Activated naive CD8-positive, alpha-beta T cell treated with anti-CD3 and anti-CD28 coated beads, Interleukin-2, amount 10 ng/mL, durations not matched to agents 7 days and 5 days (primary cell): ENCODE measurements at regions not wholly inside any gene's neighbourhood (a gene's known extent, or its start where the extent isn't known, plus 50 kb on each side); places are given as distances from the start of the nearest gene placed in this dataset.
"Not testable (repeated sequence)": the region's sequence is repeated elsewhere in the genome, so short reads cannot be mapped to it uniquely, and the experiment has no call there.

ENCODE experiments used
- ATAC-seq: fragments of 150-1000 bp; cut with Tn5 transposase; one replicate; pipeline ENCODE4 v1.10.0; 2021; ENCODE audit warnings: low read depth, moderate library complexity
- POLR2A ChIA-PET: fragments of 350-600 bp; sonication (Branson Sonifier 250); formaldehyde crosslinking; loops from one replicate; lab custom pipeline; 2021; ENCODE audit warnings: antibody characterized with exemption; lab: Charles Lee
- DNase-seq: peaks from one replicate; pipeline ENCODE4 v3.0.0; 2021
- H3K27ac Mint-ChIP-seq: one replicate; pipeline ENCODE4 v1.8.0; 2022; ENCODE audit warnings: mild to moderate bottlenecking, mixed read lengths
- H3K27me3 Mint-ChIP-seq: one replicate; pipeline ENCODE4 v1.8.0; 2022; ENCODE audit warnings: mild to moderate bottlenecking, moderate library complexity, mixed read lengths
- H3K36me3 Mint-ChIP-seq: one replicate; pipeline ENCODE4 v1.8.0; 2021; ENCODE audit warnings: mild to moderate bottlenecking, mixed read lengths
- H3K4me1 Mint-ChIP-seq: one replicate; pipeline ENCODE4 v1.8.0; 2021; ENCODE audit warnings: mixed read lengths
- H3K4me3 Mint-ChIP-seq: one replicate; pipeline ENCODE4 v1.8.0; 2022; ENCODE audit warnings: mild to moderate bottlenecking, moderate library complexity, mixed read lengths
- H3K9me3 Mint-ChIP-seq: one replicate; pipeline ENCODE4 v1.8.0; 2021; ENCODE audit warnings: mixed read lengths

DNA sequence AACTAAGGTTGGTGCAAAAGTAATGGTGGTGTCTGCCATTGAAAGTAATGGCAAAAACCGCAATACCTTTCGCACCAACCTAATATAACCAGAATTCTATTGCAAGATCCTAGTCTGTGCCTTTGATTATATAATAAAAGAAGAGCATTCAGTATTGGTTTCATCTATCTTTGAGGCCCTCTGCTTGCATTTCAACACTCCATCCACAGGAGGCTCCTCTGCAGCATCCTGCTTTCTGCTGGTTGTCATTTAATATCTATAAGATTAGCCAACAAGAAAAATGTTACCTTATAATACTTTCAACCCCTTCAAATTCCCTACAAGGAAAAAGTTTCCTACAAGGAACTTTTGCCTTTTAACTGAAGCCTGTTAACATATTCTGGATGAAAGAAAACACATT, 139.2 kb downstream of the CDCA7 start:
- no peak for DNase-seq
- H3K9me3 Mint-ChIP-seq = no peaks in the 10 kb centered on the region
- no peak overlapping the region for H3K27ac Mint-ChIP-seq
- no peaks in the 10 kb centered on the region for H3K4me1 Mint-ChIP-seq
- H3K27me3 Mint-ChIP-seq = peaks cover 2% of the 10 kb centered on the region
- no peak for ATAC-seq
- H3K4me3 Mint-ChIP-seq = no peak overlapping the region
- no peaks in the 10 kb centered on the region for H3K36me3 Mint-ChIP-seq
- POLR2A ChIA-PET = no interaction called here

GRCh38 chr2:173496746-173497145, 142.1 kb downstream of the CDCA7 start:
- no peaks in the 10 kb centered on the region for H3K27me3 Mint-ChIP-seq
- no peaks in the 10 kb centered on the region for H3K36me3 Mint-ChIP-seq
- H3K27ac Mint-ChIP-seq = no peak overlapping the region
- no peaks in the 10 kb centered on the region for H3K4me1 Mint-ChIP-seq
- POLR2A ChIA-PET = no interaction called here
- H3K9me3 Mint-ChIP-seq = peaks cover 8% of the 10 kb centered on the region
- no peak for ATAC-seq
- no peak overlapping the region for H3K4me3 Mint-ChIP-seq
- DNase-seq = no peak

DNA sequence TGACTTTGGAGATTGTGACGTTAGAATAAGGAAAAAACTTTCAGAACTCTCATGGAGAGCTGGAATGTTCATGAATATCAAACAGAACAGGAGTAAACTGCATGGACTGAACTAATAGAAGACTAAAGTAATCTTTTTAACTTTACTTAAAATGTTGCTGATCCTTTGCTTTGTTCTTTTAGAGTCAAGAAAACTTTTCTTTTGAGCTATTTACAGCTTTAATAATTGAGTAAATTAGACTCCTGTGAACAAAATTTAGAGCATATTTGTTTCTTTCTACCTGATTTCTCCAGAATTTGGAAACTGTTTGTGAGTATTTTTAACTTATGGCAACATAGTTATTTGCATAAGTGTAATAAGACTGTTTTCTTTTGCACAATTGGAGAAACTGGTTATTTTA, 146.3 kb downstream of the CDCA7 start:
- H3K27ac Mint-ChIP-seq = no peak overlapping the region
- ATAC-seq = no peak
- H3K4me1 Mint-ChIP-seq = no peaks in the 10 kb centered on the region
- no peak overlapping the region for H3K4me3 Mint-ChIP-seq
- no peaks in the 10 kb centered on the region for H3K36me3 Mint-ChIP-seq
- no peaks in the 10 kb centered on the region for H3K27me3 Mint-ChIP-seq
- DNase-seq = no peak
- peaks cover 12% of the 10 kb centered on the region for H3K9me3 Mint-ChIP-seq
- POLR2A ChIA-PET = no interaction called here

DNA sequence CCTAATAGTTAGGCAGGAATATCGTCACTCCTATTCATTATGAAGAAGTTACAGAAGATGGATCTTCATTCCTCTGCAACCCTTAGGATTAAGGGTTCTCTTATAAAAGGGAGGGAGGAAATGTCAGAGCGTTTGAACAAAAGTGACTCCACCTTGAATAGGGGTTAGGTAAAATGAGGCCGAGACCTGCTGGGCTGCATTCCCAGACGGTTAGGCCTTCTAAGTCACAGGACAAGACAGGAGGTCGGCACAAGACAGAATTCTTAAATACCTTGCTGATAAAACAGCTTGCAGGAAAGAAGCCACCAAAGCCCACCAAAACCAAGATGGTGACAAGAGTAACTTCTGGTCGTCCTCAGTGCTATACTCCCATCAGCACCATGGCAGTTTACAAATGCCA, 147.6 kb downstream of the CDCA7 start:
- POLR2A ChIA-PET = no interaction called here
- H3K27ac Mint-ChIP-seq = no peak overlapping the region
- H3K36me3 Mint-ChIP-seq = no peaks in the 10 kb centered on the region
- H3K4me1 Mint-ChIP-seq = no peaks in the 10 kb centered on the region
- H3K9me3 Mint-ChIP-seq = peaks cover 12% of the 10 kb centered on the region
- no peak overlapping the region for H3K4me3 Mint-ChIP-seq
- ATAC-seq (no peak), DNase-seq (no peak)
- peaks cover 3% of the 10 kb centered on the region for H3K27me3 Mint-ChIP-seq

- ATAC-seq (no peak), DNase-seq (no peak)
- H3K27me3 Mint-ChIP-seq = peaks cover 16% of the 10 kb centered on the region
- H3K4me1 Mint-ChIP-seq = no peaks in the 10 kb centered on the region
- H3K4me3 Mint-ChIP-seq = no peak overlapping the region
- H3K9me3 Mint-ChIP-seq = no peaks in the 10 kb centered on the region
- POLR2A ChIA-PET = no interaction called here
- no peaks in the 10 kb centered on the region for H3K36me3 Mint-ChIP-seq
- no peak overlapping the region for H3K27ac Mint-ChIP-seq
Measured at GRCh38 chr2:173511357-173511756, 156.7 kb downstream of the CDCA7 start.

DNA sequence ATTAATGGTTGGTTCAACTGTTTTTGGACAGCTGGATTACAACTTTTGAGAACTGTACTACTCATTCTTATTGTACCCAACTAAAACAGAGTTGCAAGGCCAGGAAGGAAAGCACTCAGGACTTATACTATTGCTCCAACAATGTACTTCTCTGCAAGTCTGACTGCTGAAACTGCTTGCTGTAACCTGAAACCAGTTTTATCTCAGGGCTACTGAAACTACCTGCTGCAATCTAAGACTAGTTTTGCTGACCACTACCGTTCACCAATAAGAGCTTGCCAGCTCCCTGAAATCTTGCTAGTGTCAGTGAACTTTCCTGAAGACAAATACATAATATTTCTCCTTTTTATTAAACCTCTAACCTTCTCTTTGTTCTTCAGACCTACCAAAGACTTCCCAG, 157.3 kb downstream of the CDCA7 start:
- ATAC-seq (no peak), DNase-seq (no peak)
- Mint-ChIP-seq H3K27me3 (peaks cover 14% of the 10 kb centered on the region), H3K9me3 (no peaks in the 10 kb centered on the region), H3K4me1 (no peaks in the 10 kb centered on the region), H3K27ac (no peak overlapping the region), H3K36me3 (no peaks in the 10 kb centered on the region), H3K4me3 (no peak overlapping the region)
- POLR2A ChIA-PET = no interaction called here

- H3K9me3 Mint-ChIP-seq = peaks cover 1% of the 10 kb centered on the region
- ATAC-seq (no peak), DNase-seq (no peak)
- H3K27ac Mint-ChIP-seq = no peak overlapping the region
- no peaks in the 10 kb centered on the region for H3K36me3 Mint-ChIP-seq
- no peak overlapping the region for H3K4me3 Mint-ChIP-seq
- peaks cover 10% of the 10 kb centered on the region for H3K27me3 Mint-ChIP-seq
- POLR2A ChIA-PET = no interaction called here
- H3K4me1 Mint-ChIP-seq = no peaks in the 10 kb centered on the region
Measured at GRCh38 chr2:173513107-173513727, 158.5 kb downstream of the CDCA7 start.

DNA sequence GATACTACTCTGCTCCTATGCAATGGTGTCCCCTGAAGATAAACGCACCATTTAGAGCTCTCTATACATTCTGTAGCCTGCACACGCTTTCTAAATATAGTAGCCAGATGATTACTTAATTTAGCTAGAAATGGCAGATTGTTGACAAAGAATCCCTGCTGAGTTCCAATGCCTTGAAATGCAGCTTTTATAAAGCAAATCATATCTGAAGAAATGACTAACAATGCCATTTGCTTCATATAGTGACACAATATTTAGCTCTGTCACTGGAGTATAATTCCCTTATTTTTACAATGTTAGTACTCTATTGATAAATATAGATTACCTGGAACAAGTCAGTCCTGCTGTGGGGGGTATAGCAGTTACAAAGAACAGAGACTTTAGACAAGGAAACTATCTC, 166.2 kb downstream of the CDCA7 start:
- H3K4me3 Mint-ChIP-seq = no peak overlapping the region
- H3K4me1 Mint-ChIP-seq = no peaks in the 10 kb centered on the region
- peaks cover 5% of the 10 kb centered on the region for H3K9me3 Mint-ChIP-seq
- H3K36me3 Mint-ChIP-seq = no peaks in the 10 kb centered on the region
- DNase-seq = no peak
- no peak for ATAC-seq
- peaks cover 11% of the 10 kb centered on the region for H3K27me3 Mint-ChIP-seq
- H3K27ac Mint-ChIP-seq = no peak overlapping the region
- POLR2A ChIA-PET = no interaction called here

- POLR2A ChIA-PET = interaction anchor here (0.7 kb wide), 1 partner anchor 54 kb away, joined by 3 read pairs; no protein-coding TSS in a partner anchor
- H3K36me3 Mint-ChIP-seq = no peaks in the 10 kb centered on the region
- peaks cover 5% of the 10 kb centered on the region for H3K9me3 Mint-ChIP-seq
- no peaks in the 10 kb centered on the region for H3K4me1 Mint-ChIP-seq
- peaks cover 11% of the 10 kb centered on the region for H3K27me3 Mint-ChIP-seq
- no peak overlapping the region for H3K27ac Mint-ChIP-seq
- H3K4me3 Mint-ChIP-seq = no peak overlapping the region
- DNase-seq (no peak), ATAC-seq (no peak)
Measured at GRCh38 chr2:173521450-173522192, 166.9 kb downstream of the CDCA7 start.

GRCh38 chr2:173523497-173523896, 168.8 kb downstream of the CDCA7 start:
- Mint-ChIP-seq H3K27ac (no peak overlapping the region), H3K4me1 (no peaks in the 10 kb centered on the region), H3K4me3 (no peak overlapping the region), H3K27me3 (peaks cover 11% of the 10 kb centered on the region), H3K36me3 (no peaks in the 10 kb centered on the region), H3K9me3 (peaks cover 3% of the 10 kb centered on the region)
- POLR2A ChIA-PET = no interaction called here
- ATAC-seq (no peak), DNase-seq (no peak)

DNA sequence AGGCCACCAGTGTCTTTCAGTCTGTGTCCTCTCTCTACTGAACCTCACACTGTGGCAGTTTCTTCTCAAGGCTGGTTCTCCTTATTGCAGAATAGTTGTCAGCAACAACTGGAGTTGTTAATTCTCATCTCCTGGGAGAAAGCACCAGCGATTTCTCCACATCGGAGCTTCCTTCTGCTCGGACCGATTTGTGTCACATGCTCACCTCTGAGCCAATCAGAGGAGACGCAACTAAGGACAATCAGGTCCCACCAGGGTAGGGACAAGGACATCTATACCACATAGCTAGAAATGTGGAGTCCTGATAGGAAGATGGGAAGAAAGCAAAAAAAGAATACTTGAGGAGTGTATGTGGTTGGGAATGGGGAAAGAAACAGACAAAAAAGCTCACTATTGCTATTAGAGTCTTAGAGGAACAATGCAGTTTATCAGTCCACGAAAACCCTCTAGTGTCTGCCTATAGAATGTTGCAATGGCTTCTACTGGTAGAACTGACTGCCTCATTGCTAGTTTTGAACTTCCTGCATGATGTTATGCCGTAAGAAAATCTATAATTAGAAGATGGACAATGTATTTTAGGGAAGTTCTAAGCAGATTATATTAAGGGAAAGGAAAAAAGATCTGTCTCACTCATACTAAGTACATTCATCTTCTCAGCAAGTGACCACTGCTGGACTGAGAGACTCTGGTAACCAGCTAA, 169.7 kb downstream of the CDCA7 start:
- Mint-ChIP-seq H3K36me3 (no peaks in the 10 kb centered on the region), H3K4me3 (no peak overlapping the region)

DNA sequence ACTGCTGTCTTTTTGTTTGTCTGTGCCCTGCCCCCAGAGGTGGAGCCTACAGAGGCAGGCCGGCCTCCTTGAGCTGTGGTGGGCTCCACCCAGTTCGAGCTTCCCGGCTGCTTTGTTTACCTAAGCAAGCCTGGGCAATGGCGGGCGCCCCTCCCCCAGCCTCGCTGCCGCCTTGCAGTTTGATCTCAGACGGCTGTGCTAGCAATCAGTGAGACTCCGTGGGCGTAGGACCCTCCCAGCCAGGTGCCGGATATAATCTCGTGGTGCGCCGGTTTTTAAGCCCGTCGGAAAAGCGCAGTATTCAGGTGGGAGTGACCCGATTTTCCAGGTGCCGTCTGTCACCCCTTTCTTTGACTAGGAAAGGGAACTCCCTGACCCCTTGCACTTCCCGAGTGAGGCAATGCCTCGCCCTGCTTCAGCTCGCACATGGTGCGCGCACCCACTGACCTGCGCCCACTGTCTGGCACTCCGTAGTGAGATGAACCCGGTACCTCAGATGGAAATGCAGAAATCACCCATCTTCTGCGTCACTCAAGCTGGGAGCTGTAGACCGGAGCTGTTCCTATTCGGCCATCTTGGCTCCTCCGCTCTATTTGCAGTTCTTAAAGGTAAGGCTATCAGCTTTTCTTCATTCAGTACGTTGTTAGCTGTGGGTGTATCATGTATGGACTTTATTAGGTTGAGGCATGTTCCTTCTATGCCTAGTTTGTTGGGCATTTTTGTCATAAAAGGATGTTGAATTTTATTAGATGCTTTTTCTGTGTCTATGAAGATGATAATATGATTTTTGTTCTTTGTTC, 178.3 kb downstream of the CDCA7 start:
- H3K9me3 Mint-ChIP-seq, ATAC-seq, H3K36me3 Mint-ChIP-seq, H3K4me1 Mint-ChIP-seq, H3K27ac Mint-ChIP-seq, H3K4me3 Mint-ChIP-seq, DNase-seq, POLR2A ChIA-PET: not testable (repeated sequence)
- H3K27me3 Mint-ChIP-seq = peaks cover 12% of the 10 kb centered on the region

More for the DNA sequence above, 169.7 kb downstream of the CDCA7 start:
- no peaks in the 10 kb centered on the region for H3K4me1 Mint-ChIP-seq
- POLR2A ChIA-PET = no interaction called here
- H3K27ac Mint-ChIP-seq = no peak overlapping the region
- peaks cover 11% of the 10 kb centered on the region for H3K27me3 Mint-ChIP-seq
- H3K9me3 Mint-ChIP-seq = no peaks in the 10 kb centered on the region
- ATAC-seq (no peak), DNase-seq (no peak)

DNA sequence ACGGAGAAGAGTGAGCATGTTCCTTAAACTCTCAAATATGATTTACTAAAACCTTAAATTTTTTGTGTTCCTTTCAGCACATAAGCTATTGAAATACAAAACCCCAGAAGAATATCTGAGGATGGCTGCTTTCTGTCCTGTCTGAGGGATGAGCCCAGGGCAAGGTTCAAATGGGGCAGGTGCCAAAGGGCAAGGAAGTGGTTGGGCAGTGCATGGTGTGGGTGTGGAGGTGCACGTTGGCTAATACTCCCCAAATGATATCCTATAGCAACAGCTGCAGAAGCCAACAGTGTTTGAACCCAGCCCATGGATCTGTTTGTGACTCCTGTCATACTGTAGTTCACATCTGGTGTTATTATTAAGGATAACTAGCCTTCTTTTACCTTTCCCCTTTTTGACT, 183.0 kb downstream of the CDCA7 start:
- Mint-ChIP-seq H3K4me3 (no peak overlapping the region), H3K9me3 (peaks cover 10% of the 10 kb centered on the region), H3K36me3 (no peaks in the 10 kb centered on the region), H3K4me1 (no peaks in the 10 kb centered on the region), H3K27ac (no peak overlapping the region), H3K27me3 (peaks cover 16% of the 10 kb centered on the region)
- ATAC-seq = no peak
- no peak for DNase-seq
- POLR2A ChIA-PET = no interaction called here
